ENCODE measurements at regions not wholly inside any gene's neighbourhood (a gene's known extent, or its start where the extent isn't known, plus 50 kb on each side); places are given as distances from the start of the nearest gene placed in this dataset.

DNA sequence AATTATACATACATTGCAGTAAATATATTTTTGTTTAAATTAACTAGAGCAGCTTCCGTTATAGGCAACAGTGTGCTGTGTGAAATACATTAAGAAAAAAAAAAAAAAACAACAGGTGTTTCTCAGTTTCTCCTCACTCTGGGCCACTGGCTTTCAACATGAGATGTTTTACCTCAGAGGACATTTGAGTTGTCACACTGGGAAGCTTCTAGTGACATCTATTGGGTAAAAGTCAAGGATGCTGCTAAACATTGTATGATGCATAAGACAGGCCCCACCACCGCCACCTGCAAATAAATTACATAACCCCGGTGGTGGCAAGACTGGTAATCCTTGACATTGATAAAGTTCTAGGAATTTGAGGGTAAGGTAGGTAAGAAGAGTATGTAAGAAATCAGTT is 1512.2 kb downstream of the C4orf33 start:
- no peak for DNase-seq
- H3K27me3 Mint-ChIP-seq (ENCODE audit: insufficient read depth, unreplicated experiment), result no peaks in the 10 kb centered on the region
- no peak overlapping the region for H3K27ac Mint-ChIP-seq (ENCODE audit: unreplicated experiment)
- H3K4me1 Mint-ChIP-seq (ENCODE audit: low read depth, unreplicated experiment), result no peaks in the 10 kb centered on the region
- no peaks in the 10 kb centered on the region for H3K27me3 ChIP-seq (replicated peaks; ENCODE audit: control insufficient read depth, insufficient read depth, low read length)
- POLR2A ChIA-PET, result no interaction called here
- BruUV-seq (replicated peaks), result no TSS peak
- H3K4me3 Mint-ChIP-seq (ENCODE audit: unreplicated experiment), result no peak overlapping the region
- no peaks in the 10 kb centered on the region for H3K36me3 Mint-ChIP-seq (ENCODE audit: insufficient read depth, unreplicated experiment)
- no peaks in the 10 kb centered on the region for H3K9me3 ChIP-seq
- CTCF ChIA-PET, result no interaction called here
- no peak overlapping the region for H3K4me3 ChIP-seq (ENCODE audit: low read depth, low read length)
- H3K36me3 ChIP-seq (ENCODE audit: control insufficient read depth, insufficient read depth, low read length), result no peaks in the 10 kb centered on the region
- intact Hi-C loops (cut with micrococcal nuclease; ENCODE audit: unreplicated experiment), result no loop called here
- TF ChIP-seq, protein P1, sequence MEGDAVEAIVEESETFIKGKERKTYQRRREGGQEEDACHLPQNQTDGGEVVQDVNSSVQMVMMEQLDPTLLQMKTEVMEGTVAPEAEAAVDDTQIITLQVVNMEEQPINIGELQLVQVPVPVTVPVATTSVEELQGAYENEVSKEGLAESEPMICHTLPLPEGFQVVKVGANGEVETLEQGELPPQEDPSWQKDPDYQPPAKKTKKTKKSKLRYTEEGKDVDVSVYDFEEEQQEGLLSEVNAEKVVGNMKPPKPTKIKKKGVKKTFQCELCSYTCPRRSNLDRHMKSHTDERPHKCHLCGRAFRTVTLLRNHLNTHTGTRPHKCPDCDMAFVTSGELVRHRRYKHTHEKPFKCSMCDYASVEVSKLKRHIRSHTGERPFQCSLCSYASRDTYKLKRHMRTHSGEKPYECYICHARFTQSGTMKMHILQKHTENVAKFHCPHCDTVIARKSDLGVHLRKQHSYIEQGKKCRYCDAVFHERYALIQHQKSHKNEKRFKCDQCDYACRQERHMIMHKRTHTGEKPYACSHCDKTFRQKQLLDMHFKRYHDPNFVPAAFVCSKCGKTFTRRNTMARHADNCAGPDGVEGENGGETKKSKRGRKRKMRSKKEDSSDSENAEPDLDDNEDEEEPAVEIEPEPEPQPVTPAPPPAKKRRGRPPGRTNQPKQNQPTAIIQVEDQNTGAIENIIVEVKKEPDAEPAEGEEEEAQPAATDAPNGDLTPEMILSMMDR (IDR thresholded peaks at IDR 0.05; ENCODE audit: insufficient read depth in 1 of 2, low read depth in 1 of 2, low read length in 1 of 2, severe bottlenecking in 1 of 2, unreplicated experiment in 1 of 2), result no peak
- no peaks in the 10 kb centered on the region for H3K9me3 Mint-ChIP-seq (ENCODE audit: unreplicated experiment)
- H3K4me1 ChIP-seq, result no peaks in the 10 kb centered on the region

DNA sequence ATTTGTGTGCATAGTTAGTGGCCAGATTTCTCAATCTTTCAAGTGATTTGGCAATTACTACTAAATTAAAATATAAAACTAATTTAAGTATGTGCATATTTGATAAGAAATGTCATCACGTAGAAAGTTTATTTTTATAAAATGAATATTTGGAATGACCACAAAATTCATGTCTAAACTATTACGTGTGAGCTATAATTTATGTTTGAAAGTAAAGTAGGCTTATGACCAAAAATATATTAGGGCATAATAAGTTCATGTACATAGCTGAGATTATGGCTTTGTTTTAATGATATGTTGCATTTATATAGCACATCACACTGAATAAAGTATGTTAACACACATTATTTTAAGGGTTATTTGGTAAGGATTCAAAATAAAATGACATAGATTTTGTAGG is 1532.6 kb downstream of the C4orf33 start:
- DNase-seq, result no peak
- ChIA-PET CTCF (no interaction called here), POLR2A (no interaction called here)
- TF ChIP-seq, protein P1 (IDR thresholded peaks at IDR 0.05; ENCODE audit: insufficient read depth in 1 of 2, low read depth in 1 of 2, low read length in 1 of 2, severe bottlenecking in 1 of 2, unreplicated experiment in 1 of 2), result no peak
- Mint-ChIP-seq H3K9me3 (ENCODE audit: unreplicated experiment) (peaks cover 12% of the 10 kb centered on the region), H3K27ac (ENCODE audit: unreplicated experiment) (no peak overlapping the region), H3K4me3 (ENCODE audit: unreplicated experiment) (no peak overlapping the region), H3K36me3 (ENCODE audit: insufficient read depth, unreplicated experiment) (no peaks in the 10 kb centered on the region), H3K4me1 (ENCODE audit: low read depth, unreplicated experiment) (no peaks in the 10 kb centered on the region), H3K27me3 (ENCODE audit: insufficient read depth, unreplicated experiment) (no peaks in the 10 kb centered on the region)
- H3K4me3 ChIP-seq (ENCODE audit: low read depth, low read length), result no peak overlapping the region
- no peaks in the 10 kb centered on the region for H3K4me1 ChIP-seq
- no peaks in the 10 kb centered on the region for H3K36me3 ChIP-seq (ENCODE audit: control insufficient read depth, insufficient read depth, low read length)
- BruUV-seq (replicated peaks), result no TSS peak
- H3K27me3 ChIP-seq (replicated peaks; ENCODE audit: control insufficient read depth, insufficient read depth, low read length), result no peaks in the 10 kb centered on the region
- H3K9me3 ChIP-seq, result no peaks in the 10 kb centered on the region
- intact Hi-C loops (cut with micrococcal nuclease; ENCODE audit: unreplicated experiment), result no loop called here

DNA sequence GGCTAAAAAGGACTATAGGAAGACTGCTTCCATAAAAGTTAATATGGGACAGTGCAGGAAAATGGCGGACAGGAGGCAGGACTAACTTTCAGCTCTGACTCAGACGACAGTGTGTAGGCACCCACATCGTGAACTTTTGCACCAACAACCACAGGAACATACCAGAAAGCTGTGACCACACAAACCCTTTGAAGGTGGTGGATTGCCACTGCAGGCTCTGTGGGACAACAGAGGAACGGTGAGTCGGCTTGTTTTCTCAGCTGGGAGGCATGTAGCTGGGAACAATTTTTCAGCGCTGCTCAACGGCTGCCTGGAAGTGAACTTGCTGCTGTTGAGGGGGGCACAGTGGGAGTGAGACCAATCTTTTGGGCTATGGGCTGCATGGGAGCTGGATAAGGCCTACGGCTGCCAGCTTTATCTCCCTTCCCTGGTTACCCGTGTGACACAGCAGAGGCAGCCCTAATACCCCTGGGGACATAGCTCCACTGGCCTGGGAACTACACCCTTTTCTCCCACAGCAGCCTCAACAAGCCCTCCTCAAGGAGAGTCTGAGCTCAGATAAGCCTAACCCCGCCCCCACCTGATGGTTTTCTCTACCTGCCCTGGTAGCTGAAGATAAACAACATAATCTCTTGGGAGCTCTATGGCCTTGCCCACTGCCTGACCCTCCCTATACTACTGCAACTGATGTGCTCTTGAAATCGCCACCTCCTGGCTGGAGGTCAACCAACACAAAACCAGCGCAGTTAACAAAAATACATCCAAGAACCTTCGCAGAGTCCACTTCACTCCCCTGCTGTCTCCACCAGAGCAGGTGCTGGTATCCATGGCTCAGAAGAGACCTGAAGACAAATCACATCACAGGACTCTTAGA is 1537.0 kb downstream of the C4orf33 start:
- intact Hi-C loops (cut with micrococcal nuclease; ENCODE audit: unreplicated experiment), result no loop called here
- Mint-ChIP-seq H3K27ac (ENCODE audit: unreplicated experiment) (no peak overlapping the region), H3K4me3 (ENCODE audit: unreplicated experiment) (no peak overlapping the region), H3K4me1 (ENCODE audit: low read depth, unreplicated experiment) (no peaks in the 10 kb centered on the region), H3K27me3 (ENCODE audit: insufficient read depth, unreplicated experiment) (no peaks in the 10 kb centered on the region), H3K9me3 (ENCODE audit: unreplicated experiment) (no peaks in the 10 kb centered on the region), H3K36me3 (ENCODE audit: insufficient read depth, unreplicated experiment) (no peaks in the 10 kb centered on the region)
- Histone ChIP-seq H3K4me1 (no peaks in the 10 kb centered on the region), H3K9me3 (no peaks in the 10 kb centered on the region), H3K36me3 (ENCODE audit: control insufficient read depth, insufficient read depth, low read length) (no peaks in the 10 kb centered on the region), H3K27me3 (replicated peaks; ENCODE audit: control insufficient read depth, insufficient read depth, low read length) (no peaks in the 10 kb centered on the region), H3K4me3 (ENCODE audit: low read depth, low read length) (no peak overlapping the region)
- POLR2A ChIA-PET, result no interaction called here
- TF ChIP-seq, protein P1 (IDR thresholded peaks at IDR 0.05; ENCODE audit: insufficient read depth in 1 of 2, low read depth in 1 of 2, low read length in 1 of 2, severe bottlenecking in 1 of 2, unreplicated experiment in 1 of 2), result no peak
- no peak for DNase-seq
- CTCF ChIA-PET, result no interaction called here
- no TSS peak for BruUV-seq (replicated peaks)

All from Caco-2 (cell line).